CD4-positive, alpha-beta T cell treated with Interleukin-12 subunit alpha and Interleukin-12 subunit beta, for 1 hour (primary cell): ENCODE measurements at regions not wholly inside any gene's neighbourhood (a gene's known extent, or its start where the extent isn't known, plus 50 kb on each side); places are given as distances from the start of the nearest gene placed in this dataset.
"Not testable (repeated sequence)": the region's sequence is repeated elsewhere in the genome, so short reads cannot be mapped to it uniquely, and the experiment has no call there.

Experiments
- DNase-seq: peaks from one replicate; pipeline ENCODE4 v3.0.0-alpha.2; 2020

DNA sequence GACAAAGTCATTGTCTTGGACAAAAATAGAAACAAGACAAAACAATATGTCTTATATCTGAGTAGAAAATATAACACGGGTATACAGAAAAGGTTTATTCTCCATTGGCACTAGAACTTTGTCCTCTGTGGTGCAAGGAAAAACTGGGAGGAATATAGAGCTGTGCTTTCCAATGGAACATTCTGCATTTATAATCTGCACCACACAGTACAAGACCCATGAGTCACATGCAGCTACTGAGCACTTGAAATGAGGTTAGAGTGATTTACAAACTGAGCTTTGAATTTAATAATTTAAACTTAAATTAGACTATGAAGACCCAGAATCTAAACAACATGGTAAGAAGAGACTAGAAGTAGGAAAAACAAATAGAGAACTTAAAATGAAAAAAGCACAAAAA, 86.1 kb downstream of the RAP2A start:
- DNase-seq, result no peak

GRCh38 chr13:97520866-97521265, 86.9 kb downstream of the RAP2A start:
- no peak for DNase-seq

GRCh38 chr13:97521726-97522125, 87.8 kb downstream of the RAP2A start:
- DNase-seq, result no peak

DNA sequence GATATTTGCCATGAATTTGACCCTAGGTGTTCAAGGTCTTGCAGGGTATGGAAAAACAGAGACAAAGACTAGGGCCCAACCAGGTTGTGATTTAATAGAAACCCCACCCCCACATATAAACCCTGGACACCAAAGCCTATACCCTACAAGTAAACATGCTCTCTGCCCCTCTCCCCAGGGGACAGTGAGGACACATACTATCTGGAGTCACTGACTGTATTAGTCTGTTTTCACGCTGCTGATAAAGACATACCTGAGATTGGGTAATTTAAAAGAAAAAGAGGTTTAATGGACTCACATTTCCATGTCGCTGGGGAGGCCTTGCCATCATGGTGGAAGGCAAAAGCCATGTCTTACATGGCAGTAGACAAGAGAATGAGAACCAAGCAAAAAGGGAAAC, 88.3 kb downstream of the RAP2A start:
- DNase-seq, result no peak

DNA sequence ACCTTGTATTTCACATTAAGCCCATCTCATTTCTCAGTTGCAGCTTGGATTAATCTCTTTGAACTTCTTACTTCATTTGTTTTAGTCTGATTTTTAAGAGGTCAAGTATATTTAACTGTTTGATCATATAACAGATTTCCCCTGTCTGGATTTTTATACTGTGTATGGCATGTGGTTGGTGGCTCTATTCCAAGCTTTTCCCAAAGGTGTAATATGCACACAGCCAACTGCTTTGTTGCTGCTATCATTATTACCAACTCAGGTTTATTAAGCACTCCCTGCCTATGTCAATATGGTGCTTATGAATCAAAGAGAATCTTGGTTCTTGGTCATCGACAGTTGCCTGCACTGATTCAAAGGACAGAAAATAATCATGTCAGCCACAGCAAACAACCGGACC, 92.6 kb downstream of the RAP2A start:
- no peak for DNase-seq

DNA sequence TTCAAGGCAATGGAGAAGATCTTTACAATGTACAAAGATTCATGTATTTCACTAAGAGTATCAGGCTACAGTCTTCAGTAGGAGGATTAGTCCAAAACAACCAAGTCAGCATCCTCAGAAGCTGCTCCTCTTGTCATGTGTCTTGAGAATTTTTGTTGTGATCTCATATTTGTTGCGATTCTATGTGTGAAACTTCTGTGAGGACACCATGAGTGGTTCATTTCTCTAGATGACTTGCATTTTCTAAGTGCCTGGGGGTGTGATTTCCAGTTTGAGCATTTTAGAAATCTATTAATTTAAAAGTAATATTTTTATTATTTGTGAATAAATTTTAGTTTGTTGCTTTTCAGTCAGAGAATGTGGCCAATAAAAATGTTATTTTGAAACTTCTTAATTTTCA, 94.5 kb downstream of the RAP2A start:
- DNase-seq, result no peak

- DNase-seq, result no peak
Observed at GRCh38 chr13:97534540-97534939, 100.6 kb downstream of the RAP2A start.

GRCh38 chr13:97535614-97536013, 101.6 kb downstream of the RAP2A start:
- DNase-seq, result no peak

GRCh38 chr13:97537110-97537509, 103.1 kb downstream of the RAP2A start:
- no peak for DNase-seq

DNA sequence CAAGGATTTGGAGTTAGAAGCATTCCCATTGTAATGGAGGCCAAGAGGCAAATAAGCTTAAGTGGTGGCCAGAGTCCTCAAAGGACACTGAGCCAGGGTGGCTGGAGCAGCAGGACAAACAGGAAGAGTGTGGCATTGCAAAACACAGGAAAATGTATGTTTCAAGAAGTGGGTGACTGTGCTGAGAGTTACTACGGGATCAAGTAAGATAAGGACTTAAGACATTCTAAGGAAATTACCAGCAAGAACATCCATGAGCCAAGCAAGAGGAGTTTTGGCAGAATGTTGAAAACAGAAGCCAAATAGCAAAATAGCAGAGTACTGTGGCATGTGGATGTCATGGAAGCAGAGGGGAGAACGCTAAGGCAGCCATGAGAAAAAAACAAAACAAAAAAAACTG, 104.2 kb downstream of the RAP2A start:
- DNase-seq, result no peak

GRCh38 chr13:97539651-97540610, 106.0 kb downstream of the RAP2A start:
- DNase-seq, result no peak

DNA sequence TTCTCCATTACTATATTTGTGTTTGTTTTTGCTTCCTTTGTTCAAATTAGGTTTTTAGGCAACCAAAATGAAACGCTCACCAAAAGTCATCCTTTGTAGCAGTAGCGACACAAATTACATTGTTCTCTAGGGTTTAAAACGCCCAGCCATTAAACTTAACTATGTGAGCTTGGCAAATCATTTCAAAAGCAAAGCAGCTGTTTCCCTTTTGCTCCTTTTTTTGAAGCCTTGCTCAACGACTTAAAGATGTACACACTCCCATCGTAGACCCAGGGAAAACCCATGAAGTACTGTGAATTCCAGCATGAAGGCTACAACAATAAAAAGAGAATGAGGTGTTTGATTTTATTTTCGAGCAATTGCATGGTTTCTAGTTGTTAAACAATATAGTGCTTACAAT, 106.7 kb downstream of the RAP2A start:
- no peak for DNase-seq

- DNase-seq, result no peak
Observed at GRCh38 chr13:97542102-97542685, 108.2 kb downstream of the RAP2A start.

DNA sequence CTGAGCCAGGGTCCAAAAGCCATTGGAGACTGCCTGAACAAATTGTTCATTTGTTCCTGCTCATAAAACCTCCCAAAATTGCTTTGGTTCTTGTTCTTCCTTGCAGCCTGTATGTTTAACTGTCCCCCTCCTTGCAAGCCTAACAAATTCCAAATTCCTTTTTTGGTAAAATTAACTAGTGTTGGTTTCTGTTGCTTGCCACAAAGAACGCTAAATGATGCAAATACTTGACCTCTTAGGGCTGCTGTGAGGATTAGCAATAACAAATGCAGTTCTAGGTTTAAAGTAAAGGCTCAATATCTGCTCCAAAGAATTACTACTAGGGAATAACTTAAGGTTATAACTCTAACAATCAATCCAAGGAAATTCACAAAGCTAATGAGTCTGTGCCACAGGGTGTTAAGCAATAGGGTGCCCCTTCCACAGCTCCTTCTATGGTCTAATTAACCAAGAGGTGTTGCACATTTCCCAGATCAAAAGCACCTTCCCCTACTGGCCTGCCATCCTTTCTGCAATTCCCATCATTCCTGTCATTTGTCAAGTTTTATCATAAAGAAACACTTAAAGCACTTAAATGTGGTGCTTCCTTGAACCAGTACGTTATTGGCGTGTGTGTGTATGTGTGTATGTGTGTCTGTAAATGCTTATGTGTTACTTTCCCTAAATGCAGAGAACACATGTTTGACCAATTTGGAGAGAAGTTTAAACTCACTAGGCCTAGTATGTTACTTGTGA, 110.2 kb downstream of the RAP2A start:
- no peak for DNase-seq

DNA sequence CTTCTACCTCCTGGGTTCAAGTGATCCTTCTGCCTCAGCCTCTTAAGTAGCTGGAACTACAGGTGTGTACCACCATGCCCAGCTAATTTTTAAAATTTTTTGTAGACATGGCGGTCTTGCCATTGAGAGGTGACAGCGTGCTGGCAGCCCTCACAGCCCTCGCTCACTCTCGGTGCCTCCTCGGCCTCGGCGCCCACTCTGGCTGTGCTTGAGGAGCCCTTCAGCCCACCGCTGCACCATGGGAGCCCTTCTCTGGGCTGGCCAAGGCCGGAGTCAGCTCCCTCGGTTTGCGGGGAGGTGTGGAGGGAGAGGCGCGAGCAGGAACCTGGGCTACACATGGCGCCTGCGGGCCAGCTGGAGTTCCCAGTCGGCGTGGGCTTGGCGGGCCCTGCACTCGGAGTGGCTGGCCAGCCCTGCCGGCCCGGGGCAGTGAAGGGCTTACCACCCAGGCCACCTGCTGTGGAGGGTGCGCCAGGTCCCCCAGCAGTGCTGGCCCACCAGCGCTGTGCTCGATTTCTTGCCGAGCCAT, 111.1 kb downstream of the RAP2A start:
- DNase-seq, result not testable (repeated sequence)

DNA sequence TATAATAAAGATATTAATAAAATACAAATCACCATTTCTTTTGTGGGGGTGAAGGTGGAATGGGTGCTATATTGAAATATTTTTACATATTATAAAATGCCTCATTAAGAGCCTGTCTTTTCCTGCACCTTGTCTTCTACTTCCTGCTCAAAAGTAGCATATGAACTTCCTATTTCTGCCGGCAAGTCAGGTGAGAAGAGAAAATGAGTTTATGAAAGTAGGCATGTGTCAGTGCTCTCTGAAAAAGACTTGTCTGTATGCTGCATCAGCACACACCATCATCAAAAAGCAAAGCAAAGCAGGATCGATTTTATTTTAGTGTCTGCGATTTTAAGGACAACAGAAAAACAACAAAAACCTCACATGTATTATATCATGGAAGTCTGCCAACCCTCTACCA, 114.2 kb downstream of the RAP2A start:
- DNase-seq, result no peak

DNA sequence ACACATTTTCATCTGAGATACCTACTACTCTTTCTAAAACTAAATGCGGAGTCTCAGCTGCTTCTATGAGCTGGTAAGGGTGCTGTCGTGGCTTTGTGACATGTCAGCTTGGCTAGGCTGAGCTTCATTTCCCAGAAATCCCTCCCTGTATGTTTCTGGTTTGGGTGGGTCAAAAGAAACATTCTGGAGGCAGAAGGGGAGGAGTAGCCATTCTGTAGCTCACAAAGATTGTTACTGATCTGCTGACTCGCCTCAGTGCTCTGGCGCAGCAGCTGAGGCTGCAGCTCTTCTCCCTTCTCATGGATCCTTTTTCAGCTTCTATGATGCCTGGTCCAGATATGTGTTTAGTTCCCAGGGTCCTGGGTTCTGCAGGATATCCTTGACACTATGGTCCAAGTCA, 114.7 kb downstream of the RAP2A start:
- DNase-seq, result no peak

DNA sequence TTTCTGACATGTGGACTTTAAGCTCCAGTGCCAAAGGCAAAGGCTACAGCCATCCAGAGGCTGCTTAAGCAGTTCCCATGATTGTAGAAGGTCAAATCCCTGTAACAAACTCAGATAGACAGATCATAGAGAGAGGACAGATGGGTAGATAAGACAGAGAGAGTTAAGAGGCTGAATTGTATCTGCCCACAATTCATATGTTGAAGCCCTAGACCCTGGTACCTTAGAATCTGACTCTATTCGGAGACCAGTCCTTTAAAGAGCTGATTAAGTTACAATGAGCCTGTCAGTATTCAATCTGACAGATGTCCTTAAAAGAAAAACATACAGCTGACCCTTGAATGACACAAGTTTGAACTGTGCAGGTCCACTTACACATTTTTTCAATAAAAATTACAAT, 115.2 kb downstream of the RAP2A start:
- DNase-seq, result no peak

- DNase-seq, result no peak
Observed at GRCh38 chr13:97554496-97554895, 120.5 kb downstream of the RAP2A start.

DNA sequence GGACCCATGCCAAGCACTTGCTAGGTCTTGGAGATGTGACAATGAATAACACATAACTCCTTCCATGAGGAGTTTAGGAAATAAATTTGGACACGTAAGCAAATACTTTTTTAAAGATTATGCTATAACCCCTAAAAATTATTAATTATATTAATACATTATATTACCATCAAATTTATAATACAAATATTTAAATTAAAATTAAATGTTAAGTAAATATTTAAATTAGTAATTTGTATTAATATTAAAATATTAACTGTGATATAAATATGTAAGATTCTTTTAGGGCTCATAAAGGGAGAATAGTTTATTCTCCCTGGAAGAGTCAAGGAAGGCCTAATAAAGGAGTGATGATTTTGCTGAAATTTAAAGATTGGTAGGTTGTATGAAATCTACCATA, 121.1 kb downstream of the RAP2A start:
- DNase-seq, result no peak

- no peak for DNase-seq
Observed at GRCh38 chr13:97559030-97559429, 125.1 kb downstream of the RAP2A start.

DNA sequence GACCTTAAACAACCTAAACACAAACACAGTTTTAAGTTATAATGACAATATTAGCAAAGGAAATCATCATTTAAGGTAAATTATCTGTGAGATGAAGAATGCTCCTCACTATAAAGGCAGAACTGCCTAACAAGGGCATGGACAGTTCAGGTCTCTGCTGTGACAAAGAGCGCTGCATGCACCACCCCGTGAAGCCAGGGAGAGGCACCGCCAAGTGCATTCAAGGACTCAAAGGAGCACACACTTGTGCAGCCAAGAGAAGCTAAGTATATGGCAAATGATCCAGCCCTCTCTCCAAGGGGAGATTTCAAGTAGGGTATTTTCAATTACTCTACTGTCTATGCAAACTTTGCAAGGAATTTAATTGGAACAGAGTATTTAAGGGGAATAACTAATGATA, 126.0 kb downstream of the RAP2A start:
- no peak for DNase-seq

DNA sequence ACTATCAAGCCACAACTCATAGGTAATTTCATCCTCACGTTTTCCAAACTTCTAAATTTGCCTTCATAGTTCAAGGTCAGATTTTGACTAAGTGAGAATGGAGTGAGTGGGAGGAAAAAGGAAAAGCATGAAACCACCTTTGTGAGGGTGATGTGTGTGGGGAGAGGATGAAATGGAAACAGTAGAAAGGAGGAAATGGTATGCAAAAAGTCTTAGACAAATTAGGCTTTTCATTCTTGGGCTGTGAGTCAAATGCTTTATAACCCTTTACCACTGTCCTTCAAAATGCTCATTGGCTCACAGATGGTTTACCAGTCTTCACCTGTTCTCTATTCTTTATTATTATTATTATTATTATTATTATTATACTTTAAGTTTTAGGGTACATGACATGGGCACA, 127.2 kb downstream of the RAP2A start:
- no peak for DNase-seq

GRCh38 chr13:97562962-97563361, 129.0 kb downstream of the RAP2A start:
- DNase-seq, result no peak
